Panc1 (cell line): ENCODE measurements at regions not wholly inside any gene's neighbourhood (a gene's known extent, or its start where the extent isn't known, plus 50 kb on each side); places are given as distances from the start of the nearest gene placed in this dataset.

ENCODE experiments used
- ATAC-seq: fragments of 200-7000 bp; cut with Tn5 transposase; 2 replicates; pipeline ENCODE4 v1.9.1; 2020; ENCODE audit warnings: mild to moderate bottlenecking, moderate library complexity
- BruUV-seq: library from RNA; stranded (reverse); fragments of 400-500 nt; replicated peaks from 2 replicates; lab custom pipeline; 2021; lab: Mats Ljungman, UMichigan
- CTCF ChIA-PET: fragments of 300-600 bp; sonication (Branson Sonifier 250); formaldehyde crosslinking; loops from one replicate; lab custom pipeline; 2022; ENCODE audit warnings: antibody characterized with exemption; lab: Charles Lee
- POLR2A ChIA-PET: fragments of 300-600 bp; sonication (Branson Sonifier 250); formaldehyde crosslinking; loops from one replicate; lab custom pipeline; 2022; ENCODE audit warnings: antibody characterized with exemption; lab: Charles Lee
- DNase-seq: peaks from one replicate; pipeline ENCODE4 v3.0.0-alpha.2; 2010; ENCODE audit warnings: low read depth, low spot score
- H3K27ac ChIP-seq: 2 replicates; pipeline ENCODE4 v1.5.1; 2011; ENCODE audit warnings: mild to moderate bottlenecking, low read length, inconsistent platforms
- H3K27me3 ChIP-seq: fragments of 200-500 bp; sonication (Bioruptor generic); 2 replicates; pipeline ENCODE4 v1.6.0; 2014; ENCODE audit warnings: low read length, inconsistent platforms; ENCODE audit not compliant: control insufficient read depth, insufficient read depth
- H3K36me3 ChIP-seq: fragments of 200-500 bp; sonication (Bioruptor generic); 2 replicates; pipeline ENCODE4 v1.5.1; 2014; ENCODE audit warnings: inconsistent platforms, mild to moderate bottlenecking, low read length, moderate library complexity; ENCODE audit not compliant: control insufficient read depth, insufficient read depth
- H3K4me1 ChIP-seq: 2 replicates; pipeline ENCODE4 v1.5.1; 2011; ENCODE audit warnings: inconsistent platforms, mild to moderate bottlenecking, low read length, moderate library complexity; ENCODE audit not compliant: control insufficient read depth, insufficient read depth
- H3K4me3 ChIP-seq, 2 experiments: 2 replicates each; pipeline ENCODE4 v1.5.1; 2011 to 2012; ENCODE audit warnings: low read depth in 2 of 2, low read length in 2 of 2, mild to moderate bottlenecking in 2 of 2, inconsistent platforms in 1 of 2, moderate library complexity in 1 of 2
- H3K9me3 ChIP-seq: fragments of 200-500 bp; sonication (Bioruptor generic); 2 replicates; pipeline ENCODE4 v1.5.1; 2014; ENCODE audit warnings: low read depth, mild to moderate bottlenecking, inconsistent platforms, low read length, moderate library complexity; ENCODE audit not compliant: control insufficient read depth, insufficient read depth
- POLR2AphosphoS5 ChIP-seq: IDR thresholded peaks from 2 replicates; pipeline ENCODE4 v1.6.1; 2012; ENCODE audit warnings: mild to moderate bottlenecking, low read depth, low read length, moderate library complexity
- SIN3A ChIP-seq: IDR thresholded peaks from 2 replicates; pipeline ENCODE4 v1.6.1; 2012; ENCODE audit warnings: low read depth, mild to moderate bottlenecking, low read length, moderate library complexity, borderline replicate concordance; ENCODE audit not compliant: insufficient read depth
- TCF7L2 ChIP-seq: IDR thresholded peaks from 2 replicates; pipeline ENCODE4 v1.6.1; 2011; ENCODE audit warnings: mild to moderate bottlenecking, low read depth, low read length, inconsistent platforms
- in situ Hi-C: cut with HindIII; loops from 2 replicates; pipeline ENCODE4 v1.10.0; 2016; ENCODE audit warnings: low sequenced_read_pairs, low pct_unique_long_range_greater_than_20kb
- intact Hi-C: fragments of 100-400 bp; cut with micrococcal nuclease; formaldehyde crosslinking; loops from one replicate; pipeline ENCODE4 v1.10.0; 2022; ENCODE audit not compliant: unreplicated experiment
- TF ChIP-seq, protein P1 (sequence below): fragments of 450-650 bp; IDR thresholded peaks from 2 replicates; pipeline ENCODE4 v1.5.1; 2017; ENCODE audit warnings: mild to moderate bottlenecking
- TF ChIP-seq, protein P2 (sequence below), 2 experiments: IDR thresholded peaks; 2 replicates each; pipeline ENCODE4 v1.6.1; 2011 to 2012; ENCODE audit warnings: low read depth in 2 of 2, control low read depth in 1 of 2, low read length in 1 of 2, mild to moderate bottlenecking in 1 of 2, moderate library complexity in 1 of 2; ENCODE audit not compliant: insufficient read depth in 1 of 2

DNA sequence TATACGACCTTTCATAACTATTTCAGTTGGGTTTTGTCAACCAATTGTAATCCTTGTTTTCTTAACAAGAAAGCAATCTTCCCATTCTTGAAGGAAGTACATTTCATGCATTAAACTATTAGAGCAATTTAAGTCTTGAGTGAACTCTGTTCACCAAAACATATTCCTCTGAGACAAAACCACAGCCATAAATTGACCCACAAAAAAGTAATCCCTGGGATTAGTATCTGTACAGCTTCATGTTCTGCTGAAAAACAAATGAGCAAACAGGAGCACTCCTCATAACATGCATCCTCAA, 207.0 kb upstream of the PDE5A start:
- DNase-seq (no peak), ATAC-seq (no peak)
- CTCF ChIA-PET, result no interaction called here
- in situ Hi-C loops (no loop called here), intact Hi-C loops (no loop called here)
- no TSS peak for BruUV-seq
- no peaks in the 10 kb centered on the region for H3K9me3 ChIP-seq
- POLR2A ChIA-PET, result interaction anchor here (0.6 kb wide), 1 partner anchor 37 kb away, joined by 4 read pairs; no protein-coding TSS in a partner anchor
- no peak overlapping the region for H3K4me3 ChIP-seq
- no peak overlapping the region for H3K27ac ChIP-seq
- no peaks in the 10 kb centered on the region for H3K36me3 ChIP-seq
- H3K4me1 ChIP-seq, result no peaks in the 10 kb centered on the region
- no peaks in the 10 kb centered on the region for H3K27me3 ChIP-seq
- TF ChIP-seq POLR2AphosphoS5 (no peak), SIN3A (no peak), TCF7L2 (no peak)
- TF ChIP-seq, protein P1, sequence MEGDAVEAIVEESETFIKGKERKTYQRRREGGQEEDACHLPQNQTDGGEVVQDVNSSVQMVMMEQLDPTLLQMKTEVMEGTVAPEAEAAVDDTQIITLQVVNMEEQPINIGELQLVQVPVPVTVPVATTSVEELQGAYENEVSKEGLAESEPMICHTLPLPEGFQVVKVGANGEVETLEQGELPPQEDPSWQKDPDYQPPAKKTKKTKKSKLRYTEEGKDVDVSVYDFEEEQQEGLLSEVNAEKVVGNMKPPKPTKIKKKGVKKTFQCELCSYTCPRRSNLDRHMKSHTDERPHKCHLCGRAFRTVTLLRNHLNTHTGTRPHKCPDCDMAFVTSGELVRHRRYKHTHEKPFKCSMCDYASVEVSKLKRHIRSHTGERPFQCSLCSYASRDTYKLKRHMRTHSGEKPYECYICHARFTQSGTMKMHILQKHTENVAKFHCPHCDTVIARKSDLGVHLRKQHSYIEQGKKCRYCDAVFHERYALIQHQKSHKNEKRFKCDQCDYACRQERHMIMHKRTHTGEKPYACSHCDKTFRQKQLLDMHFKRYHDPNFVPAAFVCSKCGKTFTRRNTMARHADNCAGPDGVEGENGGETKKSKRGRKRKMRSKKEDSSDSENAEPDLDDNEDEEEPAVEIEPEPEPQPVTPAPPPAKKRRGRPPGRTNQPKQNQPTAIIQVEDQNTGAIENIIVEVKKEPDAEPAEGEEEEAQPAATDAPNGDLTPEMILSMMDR, result no peak
- TF ChIP-seq, protein P2, sequence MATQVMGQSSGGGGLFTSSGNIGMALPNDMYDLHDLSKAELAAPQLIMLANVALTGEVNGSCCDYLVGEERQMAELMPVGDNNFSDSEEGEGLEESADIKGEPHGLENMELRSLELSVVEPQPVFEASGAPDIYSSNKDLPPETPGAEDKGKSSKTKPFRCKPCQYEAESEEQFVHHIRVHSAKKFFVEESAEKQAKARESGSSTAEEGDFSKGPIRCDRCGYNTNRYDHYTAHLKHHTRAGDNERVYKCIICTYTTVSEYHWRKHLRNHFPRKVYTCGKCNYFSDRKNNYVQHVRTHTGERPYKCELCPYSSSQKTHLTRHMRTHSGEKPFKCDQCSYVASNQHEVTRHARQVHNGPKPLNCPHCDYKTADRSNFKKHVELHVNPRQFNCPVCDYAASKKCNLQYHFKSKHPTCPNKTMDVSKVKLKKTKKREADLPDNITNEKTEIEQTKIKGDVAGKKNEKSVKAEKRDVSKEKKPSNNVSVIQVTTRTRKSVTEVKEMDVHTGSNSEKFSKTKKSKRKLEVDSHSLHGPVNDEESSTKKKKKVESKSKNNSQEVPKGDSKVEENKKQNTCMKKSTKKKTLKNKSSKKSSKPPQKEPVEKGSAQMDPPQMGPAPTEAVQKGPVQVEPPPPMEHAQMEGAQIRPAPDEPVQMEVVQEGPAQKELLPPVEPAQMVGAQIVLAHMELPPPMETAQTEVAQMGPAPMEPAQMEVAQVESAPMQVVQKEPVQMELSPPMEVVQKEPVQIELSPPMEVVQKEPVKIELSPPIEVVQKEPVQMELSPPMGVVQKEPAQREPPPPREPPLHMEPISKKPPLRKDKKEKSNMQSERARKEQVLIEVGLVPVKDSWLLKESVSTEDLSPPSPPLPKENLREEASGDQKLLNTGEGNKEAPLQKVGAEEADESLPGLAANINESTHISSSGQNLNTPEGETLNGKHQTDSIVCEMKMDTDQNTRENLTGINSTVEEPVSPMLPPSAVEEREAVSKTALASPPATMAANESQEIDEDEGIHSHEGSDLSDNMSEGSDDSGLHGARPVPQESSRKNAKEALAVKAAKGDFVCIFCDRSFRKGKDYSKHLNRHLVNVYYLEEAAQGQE (IDR thresholded peaks at IDR 0.05; ENCODE audit: insufficient read depth in 1 of 2, low read depth in 2 of 2, low read length in 1 of 2), result no peak

GRCh38 chr4:119834906-119835612, 206.5 kb upstream of the PDE5A start:
- H3K27ac ChIP-seq, result no peak overlapping the region; the same call in 1 of the 2 replicates
- DNase-seq (no peak), ATAC-seq (no peak)
- intact Hi-C loops, result no loop called here
- no peaks in the 10 kb centered on the region for H3K4me1 ChIP-seq
- H3K36me3 ChIP-seq, result no peaks in the 10 kb centered on the region
- no peak overlapping the region for H3K4me3 ChIP-seq
- no peaks in the 10 kb centered on the region for H3K9me3 ChIP-seq
- no TSS peak for BruUV-seq
- no peaks in the 10 kb centered on the region for H3K27me3 ChIP-seq
- POLR2A ChIA-PET, result interaction anchor here (0.6 kb wide), 1 partner anchor 36 kb away, joined by 4 read pairs; no protein-coding TSS in a partner anchor
- CTCF ChIA-PET, result no interaction called here
- in situ Hi-C loops, result no loop called here
- TF ChIP-seq, protein P1, result no peak
- TF ChIP-seq SIN3A (no peak), POLR2AphosphoS5 (no peak), TCF7L2 (no peak)
- TF ChIP-seq, protein P2 (IDR thresholded peaks at IDR 0.05; ENCODE audit: insufficient read depth in 1 of 2, low read depth in 2 of 2, low read length in 1 of 2), result no peak
